GM23248 (cell line): ENCODE measurements at regions not wholly inside any gene's neighbourhood (a gene's known extent, or its start where the extent isn't known, plus 50 kb on each side); places are given as distances from the start of the nearest gene placed in this dataset.
A peak's percentile ranks its signal among the peaks of the same experiment; 100 is the strongest.
"Not testable (repeated sequence)": the region's sequence is repeated elsewhere in the genome, so short reads cannot be mapped to it uniquely, and the experiment has no call there.

Source experiments
- DNase-seq: peaks from one replicate; pipeline ENCODE4 v3.0.0-alpha.2; 2015
- H2AFZ ChIP-seq: fragments of 200-600 bp; sonication (generic); 2 replicates; pipeline ENCODE4 v1.6.1; 2016; ENCODE audit warnings: antibody characterized with exemption
- H3F3A ChIP-seq: fragments of 200-600 bp; sonication (generic); 2 replicates; pipeline ENCODE4 v1.6.1; 2016; ENCODE audit warnings: mild to moderate bottlenecking, antibody characterized with exemption, mixed run types; ENCODE audit not compliant: insufficient read depth
- H3K27ac ChIP-seq: fragments of 200-600 bp; sonication (generic); 2 replicates; pipeline ENCODE4 v1.5.1; 2016; ENCODE audit warnings: mild to moderate bottlenecking
- H3K27me3 ChIP-seq: fragments of 200-600 bp; sonication (generic); replicated peaks from 2 replicates; pipeline ENCODE4 v1.6.1; 2016; ENCODE audit warnings: mild to moderate bottlenecking; ENCODE audit not compliant: insufficient read depth
- H3K36me3 ChIP-seq: fragments of 200-600 bp; sonication (generic); 2 replicates; pipeline ENCODE4 v1.6.1; 2016; ENCODE audit warnings: low read depth, mild to moderate bottlenecking
- H3K4me1 ChIP-seq: fragments of 200-600 bp; sonication (generic); 2 replicates; pipeline ENCODE4 v1.6.1; 2016; ENCODE audit warnings: mild to moderate bottlenecking; ENCODE audit not compliant: insufficient read depth
- H3K4me2 ChIP-seq: fragments of 200-600 bp; sonication (generic); one replicate; pipeline ENCODE4 v1.6.1; 2016; ENCODE audit warnings: mild to moderate bottlenecking; ENCODE audit not compliant: unreplicated experiment
- H3K4me3 ChIP-seq: fragments of 200-600 bp; sonication (generic); 2 replicates; pipeline ENCODE4 v1.5.1; 2016; ENCODE audit warnings: mild to moderate bottlenecking
- H3K79me2 ChIP-seq: fragments of 200-600 bp; sonication (generic); 2 replicates; pipeline ENCODE4 v1.6.1; 2016; ENCODE audit warnings: mild to moderate bottlenecking; ENCODE audit not compliant: insufficient read depth
- H3K9ac ChIP-seq: fragments of 200-600 bp; sonication (generic); 2 replicates; pipeline ENCODE4 v1.6.1; 2016; ENCODE audit warnings: mild to moderate bottlenecking
- H3K9me2 ChIP-seq: fragments of 200-600 bp; sonication (generic); 2 replicates; pipeline ENCODE4 v1.6.1; 2016; ENCODE audit warnings: mixed run types, mild to moderate bottlenecking, moderate library complexity; ENCODE audit not compliant: insufficient read depth
- H3K9me3 ChIP-seq: fragments of 200-600 bp; sonication (generic); one replicate; pipeline ENCODE4 v1.6.1; 2017; ENCODE audit warnings: low read depth
- H4K20me1 ChIP-seq: fragments of 200-600 bp; sonication (generic); 2 replicates; pipeline ENCODE4 v1.6.0; 2016; ENCODE audit not compliant: insufficient read depth
- EZH2 ChIP-seq: fragments of 200-600 bp; sonication (generic); IDR thresholded peaks from 2 replicates; pipeline ENCODE4 v1.6.1; 2018; ENCODE audit warnings: antibody characterized with exemption, mild to moderate bottlenecking; ENCODE audit not compliant: insufficient read depth, poor library complexity, severe bottlenecking
- EZH2phosphoT487 ChIP-seq: fragments of 200-600 bp; sonication (generic); IDR thresholded peaks from 2 replicates; pipeline ENCODE4 v1.6.1; 2018; ENCODE audit warnings: antibody characterized with exemption, moderate library complexity, mild to moderate bottlenecking, low read depth; ENCODE audit not compliant: insufficient read depth
- WGBS, 2 experiments: methylation state at CpG; one replicate each; pipeline ENCODE4 v1.1.6; 2015 to 2017; ENCODE audit warnings: low lambda C conversion rate in 2 of 2, low coverage in 1 of 2; ENCODE audit errors: missing lambda C conversion rate in 2 of 2; 5-methylcytosine and 5-hydroxymethylcytosine counted together
- in situ Hi-C: fragments of 300-500 bp; cut with MboI; formaldehyde crosslinking; loops from 2 replicates; pipeline ENCODE4 v1.15.0; 2020

- no peaks in the 10 kb centered on the region for H3K27me3 ChIP-seq
- no peak for DNase-seq
These were observed 69.7 kb downstream of the SPIN4 start for GRCh38 chrX:63281465-63281864.

GRCh38 chrX:63277394-63277793 lies 73.7 kb downstream of the SPIN4 start:
- 70 to 78% methylated on average over 3 of the region's 3 CpGs for WGBS, 2 experiments
- H3F3A ChIP-seq, H3K9ac ChIP-seq, H3K9me3 ChIP-seq, H3K36me3 ChIP-seq, H4K20me1 ChIP-seq, H3K27ac ChIP-seq, H3K4me3 ChIP-seq, H3K9me2 ChIP-seq, H3K27me3 ChIP-seq, in situ Hi-C loops, H2AFZ ChIP-seq, H3K4me2 ChIP-seq, H3K4me1 ChIP-seq, H3K79me2 ChIP-seq, DNase-seq: not testable (repeated sequence)

More at GRCh38 chrX:63281465-63281864, 69.7 kb downstream of the SPIN4 start:
- H3K9me3 ChIP-seq = no peaks in the 10 kb centered on the region
- H2AFZ ChIP-seq = no peak overlapping the region
- H4K20me1 ChIP-seq = no peaks in the 10 kb centered on the region
- no peak for TF ChIP-seq EZH2
- no peak for TF ChIP-seq EZH2phosphoT487
- H3K9ac ChIP-seq = no peak overlapping the region
- H3K4me1 ChIP-seq = no peaks in the 10 kb centered on the region
- no peak overlapping the region for H3K27ac ChIP-seq
- no peaks in the 10 kb centered on the region for H3F3A ChIP-seq
- 52 to 56% methylated on average over 6 of the region's 6 CpGs for WGBS, 2 experiments
- H3K79me2 ChIP-seq = no peaks in the 10 kb centered on the region
- in situ Hi-C loops = no loop called here
- H3K36me3 ChIP-seq = no peaks in the 10 kb centered on the region
- H3K4me2 ChIP-seq = no peak overlapping the region
- no peak overlapping the region for H3K4me3 ChIP-seq
- H3K9me2 ChIP-seq = no peaks in the 10 kb centered on the region

- H3K9ac ChIP-seq = no peak overlapping the region
- no peak overlapping the region for H3K4me2 ChIP-seq
- no peak overlapping the region for H2AFZ ChIP-seq
- H3K36me3 ChIP-seq = no peaks in the 10 kb centered on the region
- TF ChIP-seq EZH2 (no peak), EZH2phosphoT487 (no peak)
- no peaks in the 10 kb centered on the region for H3F3A ChIP-seq
- DNase-seq = peak; percentile 52
- no peaks in the 10 kb centered on the region for H4K20me1 ChIP-seq
- no peak overlapping the region for H3K27ac ChIP-seq
- 54 to 55% methylated on average over 2 of the region's 2 CpGs for WGBS, 2 experiments
- no peaks in the 10 kb centered on the region for H3K4me1 ChIP-seq
- H3K4me3 ChIP-seq = no peak overlapping the region
- no peaks in the 10 kb centered on the region for H3K9me2 ChIP-seq
- in situ Hi-C loops = no loop called here
- H3K79me2 ChIP-seq = no peaks in the 10 kb centered on the region
- H3K9me3 ChIP-seq = no peaks in the 10 kb centered on the region
- no peaks in the 10 kb centered on the region for H3K27me3 ChIP-seq
These were observed 76.0 kb downstream of the SPIN4 start for GRCh38 chrX:63275127-63275526.

- Histone ChIP-seq H3K9me3 (no peaks in the 10 kb centered on the region), H3K9ac (no peak overlapping the region), H3K9me2 (no peaks in the 10 kb centered on the region), H3K4me1 (no peaks in the 10 kb centered on the region), H3F3A (no peaks in the 10 kb centered on the region), H3K27me3 (no peaks in the 10 kb centered on the region), H3K4me3 (no peak overlapping the region), H3K4me2 (no peak overlapping the region), H4K20me1 (no peaks in the 10 kb centered on the region), H3K27ac (no peak overlapping the region), H2AFZ (no peak overlapping the region), H3K36me3 (no peaks in the 10 kb centered on the region), H3K79me2 (no peaks in the 10 kb centered on the region)
- DNase-seq = no peak
- 92 to 94% methylated on average over 6 to 8 of the region's 8 CpGs for WGBS, 2 experiments
- in situ Hi-C loops = no loop called here
- TF ChIP-seq EZH2 (no peak), EZH2phosphoT487 (no peak)
These were observed 80.3 kb downstream of the SPIN4 start for GRCh38 chrX:63270873-63271272.

- peaks cover 20% of the 10 kb centered on the region for H3K4me1 ChIP-seq
- H3K9me3 ChIP-seq = no peaks in the 10 kb centered on the region
- TF ChIP-seq EZH2 (no peak), EZH2phosphoT487 (no peak)
- no peak overlapping the region for H2AFZ ChIP-seq
- H3K27me3 ChIP-seq = no peaks in the 10 kb centered on the region
- H3K9ac ChIP-seq = no peak overlapping the region
- in situ Hi-C loops = no loop called here
- no peak overlapping the region for H3K4me3 ChIP-seq
- 0 out of 2 replicates have a peak, but pooled peaks cover 10% of the 10 kb centered on the region for H3F3A ChIP-seq
- no peaks in the 10 kb centered on the region for H3K36me3 ChIP-seq
- no peaks in the 10 kb centered on the region for H3K79me2 ChIP-seq
- no peaks in the 10 kb centered on the region for H4K20me1 ChIP-seq
- no peaks in the 10 kb centered on the region for H3K9me2 ChIP-seq
- no peak overlapping the region for H3K4me2 ChIP-seq
- DNase-seq = peak; percentile 43
- H3K27ac ChIP-seq = no peak overlapping the region
- 0 to 7% methylated on average over 1 of the region's 1 CpG for WGBS, 2 experiments
These were observed 93.0 kb downstream of the SPIN4 start for GRCh38 chrX:63258144-63258543.
